ENCODE measurements at regions not wholly inside any gene's neighbourhood (a gene's known extent, or its start where the extent isn't known, plus 50 kb on each side); places are given as distances from the start of the nearest gene placed in this dataset.

DNA sequence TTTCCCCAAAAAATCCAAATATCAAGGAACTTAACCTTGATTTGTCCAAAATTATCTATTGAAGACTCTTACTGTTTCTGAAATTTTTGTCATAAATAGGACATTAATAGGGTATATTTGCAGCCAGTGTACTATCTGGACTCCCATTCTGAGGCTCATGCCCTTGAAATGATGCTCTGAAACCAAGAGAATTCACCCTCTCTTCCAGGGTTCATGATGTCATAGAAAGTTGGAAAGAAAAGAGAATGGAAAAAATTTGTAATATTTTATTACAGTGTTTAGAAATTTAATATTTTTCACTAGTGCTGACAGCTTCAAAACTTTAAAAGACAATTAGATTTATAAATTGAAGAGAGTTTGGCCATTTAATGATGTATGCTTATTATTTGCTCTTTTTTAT lies 712.5 kb downstream of the MCTP2 start:
- no peak for TF ChIP-seq TCF4 (CRISPR knock-in tag; IDR thresholded peaks at IDR 0.05; ENCODE audit: borderline replicate concordance)
- no peak for TF ChIP-seq ZNF8 (CRISPR knock-in tag; IDR thresholded peaks at IDR 0.05)
- TF ChIP-seq CSDC2 (CRISPR knock-in tag; IDR thresholded peaks at IDR 0.05) = no peak
- no peak for TF ChIP-seq PPARA (CRISPR knock-in tag; IDR thresholded peaks at IDR 0.05; ENCODE audit: borderline replicate concordance)
- TF ChIP-seq ZNF70 (CRISPR knock-in tag; IDR thresholded peaks at IDR 0.05) = no peak
- no peak for TF ChIP-seq GLIS3 (CRISPR knock-in tag; IDR thresholded peaks at IDR 0.05)
- TF ChIP-seq ZFP30 (CRISPR knock-in tag; IDR thresholded peaks at IDR 0.05) = no peak
- TF ChIP-seq, protein P1, sequence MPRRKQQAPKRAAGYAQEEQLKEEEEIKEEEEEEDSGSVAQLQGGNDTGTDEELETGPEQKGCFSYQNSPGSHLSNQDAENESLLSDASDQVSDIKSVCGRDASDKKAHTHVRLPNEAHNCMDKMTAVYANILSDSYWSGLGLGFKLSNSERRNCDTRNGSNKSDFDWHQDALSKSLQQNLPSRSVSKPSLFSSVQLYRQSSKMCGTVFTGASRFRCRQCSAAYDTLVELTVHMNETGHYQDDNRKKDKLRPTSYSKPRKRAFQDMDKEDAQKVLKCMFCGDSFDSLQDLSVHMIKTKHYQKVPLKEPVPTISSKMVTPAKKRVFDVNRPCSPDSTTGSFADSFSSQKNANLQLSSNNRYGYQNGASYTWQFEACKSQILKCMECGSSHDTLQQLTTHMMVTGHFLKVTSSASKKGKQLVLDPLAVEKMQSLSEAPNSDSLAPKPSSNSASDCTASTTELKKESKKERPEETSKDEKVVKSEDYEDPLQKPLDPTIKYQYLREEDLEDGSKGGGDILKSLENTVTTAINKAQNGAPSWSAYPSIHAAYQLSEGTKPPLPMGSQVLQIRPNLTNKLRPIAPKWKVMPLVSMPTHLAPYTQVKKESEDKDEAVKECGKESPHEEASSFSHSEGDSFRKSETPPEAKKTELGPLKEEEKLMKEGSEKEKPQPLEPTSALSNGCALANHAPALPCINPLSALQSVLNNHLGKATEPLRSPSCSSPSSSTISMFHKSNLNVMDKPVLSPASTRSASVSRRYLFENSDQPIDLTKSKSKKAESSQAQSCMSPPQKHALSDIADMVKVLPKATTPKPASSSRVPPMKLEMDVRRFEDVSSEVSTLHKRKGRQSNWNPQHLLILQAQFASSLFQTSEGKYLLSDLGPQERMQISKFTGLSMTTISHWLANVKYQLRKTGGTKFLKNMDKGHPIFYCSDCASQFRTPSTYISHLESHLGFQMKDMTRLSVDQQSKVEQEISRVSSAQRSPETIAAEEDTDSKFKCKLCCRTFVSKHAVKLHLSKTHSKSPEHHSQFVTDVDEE (CRISPR knock-in tag; IDR thresholded peaks at IDR 0.05) = no peak
- TF ChIP-seq RARB (CRISPR knock-in tag; IDR thresholded peaks at IDR 0.05) = no peak
- no peak for TF ChIP-seq ARNTL (CRISPR knock-in tag; IDR thresholded peaks at IDR 0.05; ENCODE audit: borderline replicate concordance, low read depth)
- TF ChIP-seq SNAI2 (CRISPR knock-in tag; IDR thresholded peaks at IDR 0.05) = no peak
- no peak for ATAC-seq

DNA sequence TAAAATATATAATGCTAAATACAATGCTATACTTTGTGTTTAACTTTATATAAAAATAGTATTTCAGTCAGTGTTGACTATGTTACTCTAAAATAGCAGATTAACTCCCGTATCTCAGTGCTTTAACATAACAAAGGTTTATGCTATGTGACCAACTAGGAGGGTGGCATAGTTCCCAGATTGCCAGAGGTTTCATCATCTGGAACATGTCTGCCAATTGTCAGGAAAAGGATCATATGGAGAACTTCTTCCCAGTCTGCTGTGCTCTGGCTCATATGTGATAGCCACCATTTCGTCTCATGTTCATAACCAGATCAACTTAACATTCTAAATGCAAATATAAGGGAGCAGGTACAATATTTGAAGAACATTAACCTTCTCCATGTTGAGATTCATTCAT lies 720.2 kb downstream of the MCTP2 start:
- no peak for ATAC-seq

DNA sequence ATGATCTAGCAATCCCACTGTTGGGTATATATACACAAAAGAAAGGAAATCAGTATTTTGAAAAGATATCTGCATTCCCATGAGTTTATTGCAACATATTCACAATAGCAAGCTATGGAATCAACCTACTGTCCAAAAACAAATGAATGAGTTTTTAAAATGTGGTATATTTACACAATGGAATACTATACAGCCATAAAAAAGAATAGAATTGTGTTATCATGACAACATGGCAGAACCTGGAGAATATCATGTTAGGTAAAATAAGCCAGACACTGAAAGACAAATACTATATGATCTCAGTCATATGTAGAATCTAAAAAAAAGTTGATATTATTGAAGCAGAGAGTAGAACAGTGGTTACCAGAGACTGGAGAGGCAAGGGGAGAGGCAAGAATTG lies 732.6 kb downstream of the MCTP2 start:
- TF ChIP-seq ZFP30 (CRISPR knock-in tag; IDR thresholded peaks at IDR 0.05) (no peak), ARNTL (CRISPR knock-in tag; IDR thresholded peaks at IDR 0.05; ENCODE audit: borderline replicate concordance, low read depth) (no peak), ZNF565 (CRISPR knock-in tag; conservative IDR thresholded peaks at IDR 0.05; ENCODE audit: low read depth) (no peak), GLIS3 (CRISPR knock-in tag; IDR thresholded peaks at IDR 0.05) (no peak)
- TF ChIP-seq, protein P2, sequence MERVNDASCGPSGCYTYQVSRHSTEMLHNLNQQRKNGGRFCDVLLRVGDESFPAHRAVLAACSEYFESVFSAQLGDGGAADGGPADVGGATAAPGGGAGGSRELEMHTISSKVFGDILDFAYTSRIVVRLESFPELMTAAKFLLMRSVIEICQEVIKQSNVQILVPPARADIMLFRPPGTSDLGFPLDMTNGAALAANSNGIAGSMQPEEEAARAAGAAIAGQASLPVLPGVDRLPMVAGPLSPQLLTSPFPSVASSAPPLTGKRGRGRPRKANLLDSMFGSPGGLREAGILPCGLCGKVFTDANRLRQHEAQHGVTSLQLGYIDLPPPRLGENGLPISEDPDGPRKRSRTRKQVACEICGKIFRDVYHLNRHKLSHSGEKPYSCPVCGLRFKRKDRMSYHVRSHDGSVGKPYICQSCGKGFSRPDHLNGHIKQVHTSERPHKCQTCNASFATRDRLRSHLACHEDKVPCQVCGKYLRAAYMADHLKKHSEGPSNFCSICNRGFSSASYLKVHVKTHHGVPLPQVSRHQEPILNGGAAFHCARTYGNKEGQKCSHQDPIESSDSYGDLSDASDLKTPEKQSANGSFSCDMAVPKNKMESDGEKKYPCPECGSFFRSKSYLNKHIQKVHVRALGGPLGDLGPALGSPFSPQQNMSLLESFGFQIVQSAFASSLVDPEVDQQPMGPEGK (CRISPR knock-in tag; IDR thresholded peaks at IDR 0.05; ENCODE audit: borderline replicate concordance) = no peak
- TF ChIP-seq, protein P1 (CRISPR knock-in tag; IDR thresholded peaks at IDR 0.05) = no peak
- no peak for ATAC-seq

More for the DNA sequence above, 720.2 kb downstream of the MCTP2 start:
- TF ChIP-seq ISL1 (CRISPR knock-in tag; IDR thresholded peaks at IDR 0.05) (no peak), TCF4 (CRISPR knock-in tag; IDR thresholded peaks at IDR 0.05; ENCODE audit: borderline replicate concordance) (no peak), ZNF8 (CRISPR knock-in tag; IDR thresholded peaks at IDR 0.05) (no peak), ARNTL (CRISPR knock-in tag; IDR thresholded peaks at IDR 0.05; ENCODE audit: borderline replicate concordance, low read depth) (no peak), OSR1 (CRISPR knock-in tag; IDR thresholded peaks at IDR 0.05) (no peak), ZNF70 (CRISPR knock-in tag; IDR thresholded peaks at IDR 0.05) (no peak), CSDC2 (CRISPR knock-in tag; IDR thresholded peaks at IDR 0.05) (no peak)
- TF ChIP-seq, protein P2 (CRISPR knock-in tag; IDR thresholded peaks at IDR 0.05; ENCODE audit: borderline replicate concordance) = no peak

DNA sequence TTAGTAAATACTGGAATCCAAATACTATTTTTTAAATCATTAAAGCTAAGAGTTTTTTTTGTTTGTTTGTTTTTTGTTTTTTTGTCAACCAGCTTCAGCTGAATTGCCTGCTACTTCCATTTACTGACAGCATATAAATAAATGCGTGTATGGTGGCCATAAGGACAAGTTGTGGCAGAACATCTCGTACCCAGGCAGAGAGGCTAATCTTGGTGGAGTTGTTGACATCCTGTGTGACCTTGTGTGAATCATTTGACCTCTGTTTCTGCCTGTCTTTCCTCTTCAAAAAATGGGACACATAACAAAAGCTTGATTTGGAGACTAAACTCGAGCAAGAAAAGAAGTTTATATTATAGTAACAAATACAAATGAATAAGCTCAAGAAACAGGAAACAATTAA lies 734.2 kb downstream of the MCTP2 start:
- ATAC-seq = no peak
- TF ChIP-seq, protein P3, sequence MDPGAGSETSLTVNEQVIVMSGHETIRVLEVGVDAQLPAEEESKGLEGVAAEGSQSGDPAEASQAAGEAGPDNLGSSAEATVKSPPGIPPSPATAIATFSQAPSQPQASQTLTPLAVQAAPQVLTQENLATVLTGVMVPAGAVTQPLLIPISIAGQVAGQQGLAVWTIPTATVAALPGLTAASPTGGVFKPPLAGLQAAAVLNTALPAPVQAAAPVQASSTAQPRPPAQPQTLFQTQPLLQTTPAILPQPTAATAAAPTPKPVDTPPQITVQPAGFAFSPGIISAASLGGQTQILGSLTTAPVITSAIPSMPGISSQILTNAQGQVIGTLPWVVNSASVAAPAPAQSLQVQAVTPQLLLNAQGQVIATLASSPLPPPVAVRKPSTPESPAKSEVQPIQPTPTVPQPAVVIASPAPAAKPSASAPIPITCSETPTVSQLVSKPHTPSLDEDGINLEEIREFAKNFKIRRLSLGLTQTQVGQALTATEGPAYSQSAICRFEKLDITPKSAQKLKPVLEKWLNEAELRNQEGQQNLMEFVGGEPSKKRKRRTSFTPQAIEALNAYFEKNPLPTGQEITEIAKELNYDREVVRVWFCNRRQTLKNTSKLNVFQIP (CRISPR knock-in tag; IDR thresholded peaks at IDR 0.05; ENCODE audit: borderline replicate concordance, low read depth) = no peak
- no peak for TF ChIP-seq ZNF70 (CRISPR knock-in tag; IDR thresholded peaks at IDR 0.05)
- TF ChIP-seq ZNF8 (CRISPR knock-in tag; IDR thresholded peaks at IDR 0.05) = no peak
- no peak for TF ChIP-seq TCF4 (CRISPR knock-in tag; IDR thresholded peaks at IDR 0.05; ENCODE audit: borderline replicate concordance)
- TF ChIP-seq, protein P1 (CRISPR knock-in tag; IDR thresholded peaks at IDR 0.05) = no peak
- no peak for TF ChIP-seq TOX (CRISPR knock-in tag; IDR thresholded peaks at IDR 0.05; ENCODE audit: borderline replicate concordance)
- no peak for TF ChIP-seq PPARA (CRISPR knock-in tag; IDR thresholded peaks at IDR 0.05; ENCODE audit: borderline replicate concordance)
- TF ChIP-seq, protein P4, sequence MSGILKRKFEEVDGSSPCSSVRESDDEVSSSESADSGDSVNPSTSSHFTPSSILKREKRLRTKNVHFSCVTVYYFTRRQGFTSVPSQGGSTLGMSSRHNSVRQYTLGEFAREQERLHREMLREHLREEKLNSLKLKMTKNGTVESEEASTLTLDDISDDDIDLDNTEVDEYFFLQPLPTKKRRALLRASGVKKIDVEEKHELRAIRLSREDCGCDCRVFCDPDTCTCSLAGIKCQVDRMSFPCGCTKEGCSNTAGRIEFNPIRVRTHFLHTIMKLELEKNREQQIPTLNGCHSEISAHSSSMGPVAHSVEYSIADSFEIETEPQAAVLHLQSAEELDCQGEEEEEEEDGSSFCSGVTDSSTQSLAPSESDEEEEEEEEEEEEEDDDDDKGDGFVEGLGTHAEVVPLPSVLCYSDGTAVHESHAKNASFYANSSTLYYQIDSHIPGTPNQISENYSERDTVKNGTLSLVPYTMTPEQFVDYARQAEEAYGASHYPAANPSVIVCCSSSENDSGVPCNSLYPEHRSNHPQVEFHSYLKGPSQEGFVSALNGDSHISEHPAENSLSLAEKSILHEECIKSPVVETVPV (CRISPR knock-in tag; IDR thresholded peaks at IDR 0.05) = no peak
- TF ChIP-seq ISL1 (CRISPR knock-in tag; IDR thresholded peaks at IDR 0.05) = no peak
- no peak for TF ChIP-seq ZNF565 (CRISPR knock-in tag; conservative IDR thresholded peaks at IDR 0.05; ENCODE audit: low read depth)
- TF ChIP-seq OSR1 (CRISPR knock-in tag; IDR thresholded peaks at IDR 0.05) = no peak

All from SK-N-SH treated with all-trans-retinoic acid at 6 μM for 48 hours (cell line).